OCI-M2 (cell line): ENCODE measurements at regions not wholly inside any gene's neighbourhood (a gene's known extent, or its start where the extent isn't known, plus 50 kb on each side); places are given as distances from the start of the nearest gene placed in this dataset.

Source experiments
- DNase-seq: peaks from one replicate; lab custom pipeline; 2025; ENCODE audit not compliant: unreplicated experiment; lab: John Stamatoyannopoulos, UW

- DNase-seq = no peak
Measured at GRCh38 chr9:25613709-25614108, 64.5 kb downstream of the TUSC1 start.

- DNase-seq = no peak
Measured at GRCh38 chr9:25603106-25603505, 75.1 kb downstream of the TUSC1 start.

- DNase-seq = no peak
Measured at GRCh38 chr9:25602400-25603044, 75.7 kb downstream of the TUSC1 start.

- DNase-seq = no peak
Measured at GRCh38 chr9:25600501-25600900, 77.7 kb downstream of the TUSC1 start.

- no peak for DNase-seq
Measured at GRCh38 chr9:25584611-25585010, 93.6 kb downstream of the TUSC1 start.

GRCh38 chr9:25573281-25573680 lies 105.0 kb downstream of the TUSC1 start:
- DNase-seq = no peak

GRCh38 chr9:25571491-25571890 lies 106.8 kb downstream of the TUSC1 start:
- no peak for DNase-seq

- DNase-seq = no peak
Measured at GRCh38 chr9:25570802-25571201, 107.4 kb downstream of the TUSC1 start.

- no peak for DNase-seq
Measured at GRCh38 chr9:25562101-25562500, 116.1 kb downstream of the TUSC1 start.

GRCh38 chr9:25557645-25558300 lies 120.5 kb downstream of the TUSC1 start:
- DNase-seq = no peak

- no peak for DNase-seq
Measured at GRCh38 chr9:25556540-25556939, 121.7 kb downstream of the TUSC1 start.

GRCh38 chr9:25548847-25549246 lies 129.4 kb downstream of the TUSC1 start:
- DNase-seq = no peak

GRCh38 chr9:25543806-25544205 lies 134.4 kb downstream of the TUSC1 start:
- DNase-seq = no peak

GRCh38 chr9:25542319-25542718 lies 135.9 kb downstream of the TUSC1 start:
- DNase-seq = no peak

- no peak for DNase-seq
Measured at GRCh38 chr9:25537808-25538207, 140.4 kb downstream of the TUSC1 start.

- DNase-seq = no peak
Measured at GRCh38 chr9:25519286-25519685, 159.0 kb downstream of the TUSC1 start.

- DNase-seq = no peak
Measured at GRCh38 chr9:25517701-25518100, 160.5 kb downstream of the TUSC1 start.

GRCh38 chr9:25513509-25514033 lies 164.7 kb downstream of the TUSC1 start:
- DNase-seq = no peak

GRCh38 chr9:25505644-25506043 lies 172.6 kb downstream of the TUSC1 start:
- DNase-seq = no peak

- no peak for DNase-seq
Measured at GRCh38 chr9:25481372-25481771, 196.9 kb downstream of the TUSC1 start.

GRCh38 chr9:25480696-25481095 lies 197.5 kb downstream of the TUSC1 start:
- DNase-seq = no peak

GRCh38 chr9:25472681-25473080 lies 205.6 kb downstream of the TUSC1 start:
- DNase-seq = no peak
